ENCODE measurements at regions not wholly inside any gene's neighbourhood (a gene's known extent, or its start where the extent isn't known, plus 50 kb on each side); places are given as distances from the start of the nearest gene placed in this dataset.

GRCh38 chr18:35918564-35918963 is 53.9 kb upstream of the RMP24 start:
- TF ChIP-seq, protein P1, sequence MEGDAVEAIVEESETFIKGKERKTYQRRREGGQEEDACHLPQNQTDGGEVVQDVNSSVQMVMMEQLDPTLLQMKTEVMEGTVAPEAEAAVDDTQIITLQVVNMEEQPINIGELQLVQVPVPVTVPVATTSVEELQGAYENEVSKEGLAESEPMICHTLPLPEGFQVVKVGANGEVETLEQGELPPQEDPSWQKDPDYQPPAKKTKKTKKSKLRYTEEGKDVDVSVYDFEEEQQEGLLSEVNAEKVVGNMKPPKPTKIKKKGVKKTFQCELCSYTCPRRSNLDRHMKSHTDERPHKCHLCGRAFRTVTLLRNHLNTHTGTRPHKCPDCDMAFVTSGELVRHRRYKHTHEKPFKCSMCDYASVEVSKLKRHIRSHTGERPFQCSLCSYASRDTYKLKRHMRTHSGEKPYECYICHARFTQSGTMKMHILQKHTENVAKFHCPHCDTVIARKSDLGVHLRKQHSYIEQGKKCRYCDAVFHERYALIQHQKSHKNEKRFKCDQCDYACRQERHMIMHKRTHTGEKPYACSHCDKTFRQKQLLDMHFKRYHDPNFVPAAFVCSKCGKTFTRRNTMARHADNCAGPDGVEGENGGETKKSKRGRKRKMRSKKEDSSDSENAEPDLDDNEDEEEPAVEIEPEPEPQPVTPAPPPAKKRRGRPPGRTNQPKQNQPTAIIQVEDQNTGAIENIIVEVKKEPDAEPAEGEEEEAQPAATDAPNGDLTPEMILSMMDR (IDR thresholded peaks at IDR 0.05; ENCODE audit: borderline replicate concordance, control extremely low read depth, extremely low read depth, insufficient read depth, missing control alignments), result no peak
- in situ Hi-C loops (cut with MboI; ENCODE audit: low sequenced_read_pairs, unreplicated experiment), result no loop called here
- DNase-seq (ENCODE audit: low spot score), result no peak

DNA sequence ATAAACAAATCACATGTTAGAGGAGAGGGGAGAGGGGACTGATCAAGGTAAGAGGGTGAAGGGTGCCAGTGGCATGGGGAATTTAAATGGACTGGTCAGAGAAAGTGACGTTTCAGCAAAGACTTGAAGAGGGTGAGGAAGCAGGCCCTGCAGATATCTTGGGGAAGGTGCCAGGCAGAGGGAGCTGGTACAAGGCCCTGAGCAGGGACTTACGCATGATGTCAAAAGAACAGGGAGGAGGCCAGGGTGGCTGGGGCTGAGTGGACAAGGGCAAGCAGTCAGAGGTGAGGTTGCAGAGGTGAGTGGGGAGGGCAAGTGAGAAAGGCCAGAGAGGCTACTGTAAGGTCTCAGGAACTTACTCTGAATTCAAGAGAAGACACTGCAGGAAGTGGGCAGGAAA is 53.3 kb upstream of the RMP24 start:
- TF ChIP-seq, protein P1 (IDR thresholded peaks at IDR 0.05; ENCODE audit: borderline replicate concordance, control extremely low read depth, extremely low read depth, insufficient read depth, missing control alignments), result no peak
- in situ Hi-C loops (cut with MboI; ENCODE audit: low sequenced_read_pairs, unreplicated experiment), result no loop called here
- DNase-seq (ENCODE audit: low spot score), result no peak

- TF ChIP-seq, protein P1 (IDR thresholded peaks at IDR 0.05; ENCODE audit: borderline replicate concordance, control extremely low read depth, extremely low read depth, insufficient read depth, missing control alignments), result no peak
- DNase-seq (ENCODE audit: low spot score), result no peak
- in situ Hi-C loops (cut with MboI; ENCODE audit: low sequenced_read_pairs, unreplicated experiment), result no loop called here
These were observed 51.9 kb upstream of the RMP24 start for GRCh38 chr18:35920623-35921022.

Data from GM13976 (cell line).